Loucy (cell line): ENCODE measurements at regions not wholly inside any gene's neighbourhood (a gene's known extent, or its start where the extent isn't known, plus 50 kb on each side); places are given as distances from the start of the nearest gene placed in this dataset.

Experiments
- H2AFZ ChIP-seq: fragments of 200-600 bp; sonication (generic); 2 replicates; pipeline ENCODE4 v1.6.0; 2016; ENCODE audit warnings: antibody characterized with exemption, mild to moderate bottlenecking, low read length, moderate library complexity
- H3F3A ChIP-seq: fragments of 200-600 bp; 2 replicates; pipeline ENCODE4 v1.6.0; 2016; ENCODE audit warnings: antibody characterized with exemption, low read depth, mild to moderate bottlenecking
- H3K27me3 ChIP-seq: fragments of 200-600 bp; sonication (generic); 2 replicates; pipeline ENCODE4 v1.6.1; 2014; ENCODE audit warnings: low read length, mild to moderate bottlenecking; ENCODE audit not compliant: insufficient read depth, poor library complexity, severe bottlenecking
- H3K36me3 ChIP-seq: fragments of 200-600 bp; sonication (generic); 2 replicates; pipeline ENCODE4 v1.6.1; 2016; ENCODE audit warnings: low read length; ENCODE audit not compliant: insufficient read depth
- H3K4me1 ChIP-seq: fragments of 200-600 bp; sonication (generic); 2 replicates; pipeline ENCODE4 v1.5.1; 2014; ENCODE audit warnings: low read length, mild to moderate bottlenecking; ENCODE audit not compliant: insufficient read depth, poor library complexity, severe bottlenecking
- H3K4me2 ChIP-seq: fragments of 200-600 bp; sonication (generic); 2 replicates; pipeline ENCODE4 v1.6.0; 2014; ENCODE audit warnings: antibody characterized with exemption, low read length, low read depth, mild to moderate bottlenecking; ENCODE audit not compliant: poor library complexity, severe bottlenecking
- H3K4me3 ChIP-seq: fragments of 200-600 bp; sonication (generic); 2 replicates; pipeline ENCODE4 v1.5.1; 2014; ENCODE audit warnings: low read length, mild to moderate bottlenecking, mixed read lengths; ENCODE audit not compliant: poor library complexity, severe bottlenecking
- H3K79me2 ChIP-seq: fragments of 200-600 bp; sonication (generic); 2 replicates; pipeline ENCODE4 v1.6.1; 2014; ENCODE audit warnings: low read length; ENCODE audit not compliant: insufficient read depth
- H3K9ac ChIP-seq: fragments of 200-600 bp; sonication (generic); 2 replicates; pipeline ENCODE4 v1.6.0; 2014; ENCODE audit warnings: mild to moderate bottlenecking, low read depth, low read length, moderate library complexity; ENCODE audit not compliant: poor library complexity, severe bottlenecking
- H3K9me2 ChIP-seq: fragments of 200-600 bp; sonication (generic); replicated peaks from 2 replicates; pipeline ENCODE4 v1.6.1; 2016; ENCODE audit warnings: low read depth, low read length, mixed read lengths
- H3K9me3 ChIP-seq: fragments of 200-600 bp; sonication (generic); 2 replicates; pipeline ENCODE4 v1.6.1; 2014; ENCODE audit warnings: mild to moderate bottlenecking, antibody characterized with exemption, low read length, low read depth; ENCODE audit not compliant: insufficient read depth
- H4K20me1 ChIP-seq: fragments of 200-600 bp; sonication (generic); 2 replicates; pipeline ENCODE4 v1.6.0; 2014; ENCODE audit warnings: antibody characterized with exemption, low read length, mild to moderate bottlenecking; ENCODE audit not compliant: insufficient read depth, poor library complexity, severe bottlenecking
- CTCF ChIP-seq: fragments of 200-600 bp; sonication (generic); conservative IDR thresholded peaks from 2 replicates; pipeline ENCODE4 v1.5.1; 2014; ENCODE audit warnings: mild to moderate bottlenecking, antibody characterized with exemption, low read length
- EZH2phosphoT487 ChIP-seq: fragments of 200-600 bp; IDR thresholded peaks from 2 replicates; pipeline ENCODE4 v1.6.1; 2018; ENCODE audit warnings: antibody characterized with exemption, mild to moderate bottlenecking, moderate library complexity, borderline replicate concordance

- Histone ChIP-seq H2AFZ (no peak overlapping the region), H4K20me1 (no peaks in the 10 kb centered on the region), H3K9ac (no peak overlapping the region), H3F3A (no peaks in the 10 kb centered on the region), H3K4me1 (peaks cover 6% of the 10 kb centered on the region), H3K9me3 (no peaks in the 10 kb centered on the region), H3K4me3 (no peak overlapping the region), H3K9me2 (no peaks in the 10 kb centered on the region), H3K4me2 (no peak overlapping the region), H3K27me3 (no peaks in the 10 kb centered on the region), H3K79me2 (no peaks in the 10 kb centered on the region), H3K36me3 (no peaks in the 10 kb centered on the region)
- TF ChIP-seq CTCF, result no peak
- TF ChIP-seq EZH2phosphoT487, result no peak
Measured at GRCh38 chr6:761997-762396, 69.1 kb upstream of the EXOC2 start.

GRCh38 chr6:760982-761955 lies 68.3 kb upstream of the EXOC2 start:
- H2AFZ ChIP-seq, result no peak overlapping the region
- no peak for TF ChIP-seq CTCF
- TF ChIP-seq EZH2phosphoT487, result no peak
- no peaks in the 10 kb centered on the region for H3F3A ChIP-seq

GRCh38 chr6:759729-760128 lies 66.8 kb upstream of the EXOC2 start:
- H3K36me3 ChIP-seq, result no peaks in the 10 kb centered on the region
- H3K9ac ChIP-seq, result no peak overlapping the region
- H3F3A ChIP-seq, result no peaks in the 10 kb centered on the region
- no peaks in the 10 kb centered on the region for H4K20me1 ChIP-seq
- H3K4me1 ChIP-seq, result peaks cover 6% of the 10 kb centered on the region
- no peak for TF ChIP-seq EZH2phosphoT487
- H3K4me2 ChIP-seq, result no peak overlapping the region
- H3K27me3 ChIP-seq, result no peaks in the 10 kb centered on the region
- no peak overlapping the region for H3K4me3 ChIP-seq
- no peak overlapping the region for H2AFZ ChIP-seq
- no peaks in the 10 kb centered on the region for H3K9me2 ChIP-seq
- no peaks in the 10 kb centered on the region for H3K9me3 ChIP-seq
- H3K79me2 ChIP-seq, result no peaks in the 10 kb centered on the region

More at GRCh38 chr6:760982-761955, 68.3 kb upstream of the EXOC2 start:
- H3K27me3 ChIP-seq, result no peaks in the 10 kb centered on the region
- H3K9me3 ChIP-seq, result no peaks in the 10 kb centered on the region
- no peaks in the 10 kb centered on the region for H3K9me2 ChIP-seq
- no peak overlapping the region for H3K9ac ChIP-seq
- no peak overlapping the region for H3K4me2 ChIP-seq
- H3K4me1 ChIP-seq, result peaks cover 6% of the 10 kb centered on the region
- no peaks in the 10 kb centered on the region for H3K36me3 ChIP-seq
- H4K20me1 ChIP-seq, result no peaks in the 10 kb centered on the region
- H3K4me3 ChIP-seq, result no peak overlapping the region
- no peaks in the 10 kb centered on the region for H3K79me2 ChIP-seq
